ENCODE measurements at regions not wholly inside any gene's neighbourhood (a gene's known extent, or its start where the extent isn't known, plus 50 kb on each side); places are given as distances from the start of the nearest gene placed in this dataset.

GRCh38 chr7:81155654-81156373, 237.0 kb upstream of the SEMA3C start:
- TF ChIP-seq POLR2A (IDR thresholded peaks at IDR 0.05) (no peak), CTCF (IDR thresholded peaks at IDR 0.05) (no peak), POLR2AphosphoS5 (IDR thresholded peaks at IDR 0.05) (peak in 1 of 3 donors; percentile 33)
